NT2/D1 (cell line): ENCODE measurements at regions not wholly inside any gene's neighbourhood (a gene's known extent, or its start where the extent isn't known, plus 50 kb on each side); places are given as distances from the start of the nearest gene placed in this dataset.

Experiments
- DNase-seq: peaks from one replicate; pipeline ENCODE4 v3.0.0-alpha.2; 2011; ENCODE audit warnings: low read depth, low spot score
- H3K27me3 ChIP-seq: 2 replicates; pipeline ENCODE4 v1.6.0; 2011; ENCODE audit warnings: mild to moderate bottlenecking; ENCODE audit not compliant: insufficient read length, insufficient read depth
- H3K36me3 ChIP-seq: 2 replicates; pipeline ENCODE4 v1.6.1; 2011; ENCODE audit warnings: mild to moderate bottlenecking, low read length, mixed read lengths; ENCODE audit not compliant: insufficient read depth, insufficient read length
- H3K4me1 ChIP-seq: 2 replicates; pipeline ENCODE4 v1.5.1; 2011; ENCODE audit not compliant: insufficient read depth, insufficient read length
- H3K4me3 ChIP-seq: 2 replicates; pipeline ENCODE4 v1.5.1; 2011; ENCODE audit warnings: low read depth; ENCODE audit not compliant: insufficient read length
- H3K9ac ChIP-seq: 2 replicates; pipeline ENCODE4 v1.6.0; 2011; ENCODE audit warnings: low read depth; ENCODE audit not compliant: insufficient read length
- H3K9me3 ChIP-seq: 2 replicates; pipeline ENCODE4 v1.5.1; 2011; ENCODE audit warnings: mild to moderate bottlenecking, low read length; ENCODE audit not compliant: insufficient read depth
- SUZ12 ChIP-seq: IDR thresholded peaks from 2 replicates; pipeline ENCODE4 v1.6.1; 2011; ENCODE audit not compliant: insufficient read length, insufficient read depth; ENCODE audit errors: extremely low read depth
- YY1 ChIP-seq: IDR thresholded peaks from 2 replicates; pipeline ENCODE4 v1.6.1; 2011; ENCODE audit not compliant: insufficient read length, insufficient read depth
- ZNF274 ChIP-seq: IDR thresholded peaks from 2 replicates; pipeline ENCODE4 v1.6.1; 2011; ENCODE audit warnings: mild to moderate bottlenecking, low read depth, low read length

GRCh38 chr2:123085484-123085883 lies 939.6 kb upstream of the CNTNAP5 start:
- Histone ChIP-seq H3K4me3 (no peak overlapping the region), H3K9ac (no peak overlapping the region), H3K36me3 (no peaks in the 10 kb centered on the region), H3K4me1 (no peaks in the 10 kb centered on the region), H3K27me3 (no peaks in the 10 kb centered on the region), H3K9me3 (no peaks in the 10 kb centered on the region)
- no peak for TF ChIP-seq SUZ12
- no peak for TF ChIP-seq YY1
- no peak for TF ChIP-seq ZNF274
- no peak for DNase-seq

- H3K4me3 ChIP-seq: no peak overlapping the region
- no peak for DNase-seq
- H3K27me3 ChIP-seq: no peaks in the 10 kb centered on the region
- H3K4me1 ChIP-seq: no peaks in the 10 kb centered on the region
- H3K9me3 ChIP-seq: no peaks in the 10 kb centered on the region
- TF ChIP-seq YY1 (no peak), ZNF274 (no peak), SUZ12 (no peak)
- no peak overlapping the region for H3K9ac ChIP-seq
- no peaks in the 10 kb centered on the region for H3K36me3 ChIP-seq
Measured at GRCh38 chr2:123086613-123087385, 938.3 kb upstream of the CNTNAP5 start.

GRCh38 chr2:123091471-123091870 lies 933.6 kb upstream of the CNTNAP5 start:
- Histone ChIP-seq H3K9ac (no peak overlapping the region), H3K36me3 (no peaks in the 10 kb centered on the region), H3K9me3 (no peaks in the 10 kb centered on the region), H3K27me3 (no peaks in the 10 kb centered on the region), H3K4me1 (no peaks in the 10 kb centered on the region), H3K4me3 (no peak overlapping the region)
- TF ChIP-seq ZNF274 (no peak), YY1 (no peak), SUZ12 (no peak)
- no peak for DNase-seq

GRCh38 chr2:123093199-123093598 lies 931.9 kb upstream of the CNTNAP5 start:
- no peaks in the 10 kb centered on the region for H3K36me3 ChIP-seq
- TF ChIP-seq SUZ12: no peak
- TF ChIP-seq ZNF274: no peak
- no peak for TF ChIP-seq YY1
- no peak overlapping the region for H3K9ac ChIP-seq
- H3K4me1 ChIP-seq: no peaks in the 10 kb centered on the region
- H3K4me3 ChIP-seq: no peak overlapping the region
- H3K9me3 ChIP-seq: no peaks in the 10 kb centered on the region
- no peak for DNase-seq
- no peaks in the 10 kb centered on the region for H3K27me3 ChIP-seq

- no peaks in the 10 kb centered on the region for H3K4me1 ChIP-seq
- no peak for DNase-seq
- H3K27me3 ChIP-seq: no peaks in the 10 kb centered on the region
- H3K9me3 ChIP-seq: no peaks in the 10 kb centered on the region
- no peak overlapping the region for H3K9ac ChIP-seq
- no peak for TF ChIP-seq ZNF274
- no peak for TF ChIP-seq SUZ12
- TF ChIP-seq YY1: no peak
- no peaks in the 10 kb centered on the region for H3K36me3 ChIP-seq
- H3K4me3 ChIP-seq: no peak overlapping the region
Measured at GRCh38 chr2:123095219-123095835, 929.8 kb upstream of the CNTNAP5 start.

- H3K4me1 ChIP-seq: no peaks in the 10 kb centered on the region
- TF ChIP-seq ZNF274 (no peak), SUZ12 (no peak), YY1 (no peak)
- no peaks in the 10 kb centered on the region for H3K36me3 ChIP-seq
- H3K4me3 ChIP-seq: no peak overlapping the region
- DNase-seq: no peak
- H3K9ac ChIP-seq: no peak overlapping the region
- no peaks in the 10 kb centered on the region for H3K27me3 ChIP-seq
- no peaks in the 10 kb centered on the region for H3K9me3 ChIP-seq
Measured at GRCh38 chr2:123098619-123099018, 926.5 kb upstream of the CNTNAP5 start.

GRCh38 chr2:123101434-123101833 lies 923.7 kb upstream of the CNTNAP5 start:
- DNase-seq: no peak
- Histone ChIP-seq H3K36me3 (no peaks in the 10 kb centered on the region), H3K27me3 (no peaks in the 10 kb centered on the region), H3K9ac (no peak overlapping the region), H3K9me3 (no peaks in the 10 kb centered on the region), H3K4me3 (no peak overlapping the region), H3K4me1 (no peaks in the 10 kb centered on the region)
- TF ChIP-seq SUZ12 (no peak), YY1 (no peak), ZNF274 (no peak)
